ENCODE measurements at regions not wholly inside any gene's neighbourhood (a gene's known extent, or its start where the extent isn't known, plus 50 kb on each side); places are given as distances from the start of the nearest gene placed in this dataset.

GRCh38 chr14:44756554-44756953 is 205.2 kb downstream of the KLHL28 start:
- no peak overlapping the region for H2BK5ac ChIP-seq (ENCODE audit: low read length)
- H4K8ac ChIP-seq (ENCODE audit: low read depth, low read length): no peak overlapping the region
- no peaks in the 10 kb centered on the region for H3K9me3 ChIP-seq (replicated peaks in 1 of 2; ENCODE audit: control insufficient read depth in 2 of 2, insufficient read depth in 1 of 2, low read depth in 1 of 2, low read length in 2 of 2)
- H2AFZ ChIP-seq (ENCODE audit: low read length): no peak overlapping the region
- no peak overlapping the region for H2BK12ac ChIP-seq (ENCODE audit: low read length)
- no peak overlapping the region for H3K14ac ChIP-seq (ENCODE audit: low read length)
- no peak overlapping the region for H2AK5ac ChIP-seq (ENCODE audit: low read depth, low read length)
- H3K79me1 ChIP-seq (ENCODE audit: low read depth, low read length): no peaks in the 10 kb centered on the region
- H3K27ac ChIP-seq (replicated peaks; ENCODE audit: low read length): no peak overlapping the region
- H2BK120ac ChIP-seq (ENCODE audit: low read depth, low read length): no peak overlapping the region
- no peak overlapping the region for H3K9ac ChIP-seq (ENCODE audit: low read depth, low read length, poor library complexity)
- H3K27me3 ChIP-seq (ENCODE audit: control insufficient read depth in 3 of 3, insufficient read depth in 3 of 3, low read depth in 1 of 3, low read length in 3 of 3): no peaks in the 10 kb centered on the region
- no peak overlapping the region for H3K23ac ChIP-seq (ENCODE audit: low read depth, low read length, poor library complexity)
- no peak for DNase-seq (ENCODE audit: low spot score)
- no peak overlapping the region for H2BK15ac ChIP-seq (ENCODE audit: low read length)
- no peak overlapping the region for H3K4me3 ChIP-seq (ENCODE audit: low read length in 2 of 2)
- H4K91ac ChIP-seq (ENCODE audit: low read depth, low read length, poor library complexity): no peak overlapping the region
- WGBS, 2 donors (ENCODE audit: extremely low coverage in 2 of 2, insufficient read length in 2 of 2, insufficient replicate concordance in 1 of 2): no CpG with 5 or more reads among the region's 3 CpGs
- no peak overlapping the region for H3K4ac ChIP-seq (ENCODE audit: low read length)
- no peaks in the 10 kb centered on the region for H3K36me3 ChIP-seq (replicated peaks in 1 of 2; ENCODE audit: control insufficient read depth in 2 of 2, insufficient read depth in 2 of 2, low read length in 2 of 2)
- H3K18ac ChIP-seq (ENCODE audit: low read length): no peak overlapping the region
- no peak overlapping the region for H3K4me2 ChIP-seq (ENCODE audit: insufficient read depth, low read length, poor library complexity, severe bottlenecking)
- H3K4me1 ChIP-seq (ENCODE audit: control insufficient read depth in 2 of 2, insufficient read depth in 1 of 2, low read depth in 1 of 2, low read length in 2 of 2): no peaks in the 10 kb centered on the region

GRCh38 chr14:44745371-44745770 is 216.4 kb downstream of the KLHL28 start:
- WGBS, 2 donors (ENCODE audit: extremely low coverage in 2 of 2, insufficient read length in 2 of 2, insufficient replicate concordance in 1 of 2): no CpG with 5 or more reads among the region's 1 CpG
- Histone ChIP-seq H2AFZ (ENCODE audit: low read length) (no peak overlapping the region), H2BK5ac (ENCODE audit: low read length) (no peak overlapping the region), H3K4me2 (ENCODE audit: insufficient read depth, low read length, poor library complexity, severe bottlenecking) (no peak overlapping the region), H3K9ac (ENCODE audit: low read depth, low read length, poor library complexity) (no peak overlapping the region), H3K27ac (replicated peaks; ENCODE audit: low read length) (no peak overlapping the region), H3K18ac (ENCODE audit: low read length) (no peak overlapping the region), H3K9me3 (replicated peaks in 1 of 2; ENCODE audit: control insufficient read depth in 2 of 2, insufficient read depth in 1 of 2, low read depth in 1 of 2, low read length in 2 of 2) (no peaks in the 10 kb centered on the region), H3K4me1 (ENCODE audit: control insufficient read depth in 2 of 2, insufficient read depth in 1 of 2, low read depth in 1 of 2, low read length in 2 of 2) (no peaks in the 10 kb centered on the region), H2BK120ac (ENCODE audit: low read depth, low read length) (no peak overlapping the region), H4K91ac (ENCODE audit: low read depth, low read length, poor library complexity) (no peak overlapping the region), H3K27me3 (ENCODE audit: control insufficient read depth in 3 of 3, insufficient read depth in 3 of 3, low read depth in 1 of 3, low read length in 3 of 3) (no peaks in the 10 kb centered on the region), H4K8ac (ENCODE audit: low read depth, low read length) (no peak overlapping the region), H2BK15ac (ENCODE audit: low read length) (no peak overlapping the region), H3K23ac (ENCODE audit: low read depth, low read length, poor library complexity) (no peak overlapping the region), H3K4ac (ENCODE audit: low read length) (no peak overlapping the region), H3K79me1 (ENCODE audit: low read depth, low read length) (no peaks in the 10 kb centered on the region), H3K4me3 (ENCODE audit: low read length in 2 of 2) (no peak overlapping the region), H2BK12ac (ENCODE audit: low read length) (no peak overlapping the region), H3K36me3 (replicated peaks in 1 of 2; ENCODE audit: control insufficient read depth in 2 of 2, insufficient read depth in 2 of 2, low read length in 2 of 2) (no peaks in the 10 kb centered on the region), H2AK5ac (ENCODE audit: low read depth, low read length) (no peak overlapping the region), H3K14ac (ENCODE audit: low read length) (no peak overlapping the region)
- no peak for DNase-seq (ENCODE audit: low spot score)

- no peak overlapping the region for H3K9ac ChIP-seq (ENCODE audit: low read depth, low read length, poor library complexity)
- no peaks in the 10 kb centered on the region for H3K27me3 ChIP-seq (ENCODE audit: control insufficient read depth in 3 of 3, insufficient read depth in 3 of 3, low read depth in 1 of 3, low read length in 3 of 3)
- H3K79me1 ChIP-seq (ENCODE audit: low read depth, low read length): no peaks in the 10 kb centered on the region
- H2BK15ac ChIP-seq (ENCODE audit: low read length): no peak overlapping the region
- no peaks in the 10 kb centered on the region for H3K4me1 ChIP-seq (ENCODE audit: control insufficient read depth in 2 of 2, insufficient read depth in 1 of 2, low read depth in 1 of 2, low read length in 2 of 2)
- peak overlapping the region; percentile 21 for H3K14ac ChIP-seq (ENCODE audit: low read length)
- no peaks in the 10 kb centered on the region for H3K9me3 ChIP-seq (replicated peaks in 1 of 2; ENCODE audit: control insufficient read depth in 2 of 2, insufficient read depth in 1 of 2, low read depth in 1 of 2, low read length in 2 of 2)
- no peak overlapping the region for H3K4ac ChIP-seq (ENCODE audit: low read length)
- H4K8ac ChIP-seq (ENCODE audit: low read depth, low read length): no peak overlapping the region
- no peak overlapping the region for H3K4me2 ChIP-seq (ENCODE audit: insufficient read depth, low read length, poor library complexity, severe bottlenecking)
- no peak overlapping the region for H2AFZ ChIP-seq (ENCODE audit: low read length)
- H2BK5ac ChIP-seq (ENCODE audit: low read length): no peak overlapping the region
- no peak overlapping the region for H3K18ac ChIP-seq (ENCODE audit: low read length)
- no peak overlapping the region for H2BK120ac ChIP-seq (ENCODE audit: low read depth, low read length)
- H2AK5ac ChIP-seq (ENCODE audit: low read depth, low read length): no peak overlapping the region
- no CpG with 5 or more reads among the region's 6 CpGs for WGBS, 2 donors (ENCODE audit: extremely low coverage in 2 of 2, insufficient read length in 2 of 2, insufficient replicate concordance in 1 of 2)
- H3K23ac ChIP-seq (ENCODE audit: low read depth, low read length, poor library complexity): no peak overlapping the region
- no peak for DNase-seq (ENCODE audit: low spot score)
- no peaks in the 10 kb centered on the region for H3K36me3 ChIP-seq (replicated peaks in 1 of 2; ENCODE audit: control insufficient read depth in 2 of 2, insufficient read depth in 2 of 2, low read length in 2 of 2)
- no peak overlapping the region for H3K27ac ChIP-seq (replicated peaks; ENCODE audit: low read length)
- H2BK12ac ChIP-seq (ENCODE audit: low read length): no peak overlapping the region
- H4K91ac ChIP-seq (ENCODE audit: low read depth, low read length, poor library complexity): no peak overlapping the region
- H3K4me3 ChIP-seq (ENCODE audit: low read length in 2 of 2): no peak overlapping the region
These were observed 219.5 kb downstream of the KLHL28 start for GRCh38 chr14:44742202-44742601.

- no peak overlapping the region for H3K4ac ChIP-seq (ENCODE audit: low read length)
- no peak overlapping the region for H3K4me3 ChIP-seq (ENCODE audit: low read length in 2 of 2)
- H4K8ac ChIP-seq (ENCODE audit: low read depth, low read length): no peak overlapping the region
- no peaks in the 10 kb centered on the region for H3K27me3 ChIP-seq (ENCODE audit: control insufficient read depth in 3 of 3, insufficient read depth in 3 of 3, low read depth in 1 of 3, low read length in 3 of 3)
- no peak overlapping the region for H2AFZ ChIP-seq (ENCODE audit: low read length)
- H2BK120ac ChIP-seq (ENCODE audit: low read depth, low read length): no peak overlapping the region
- H2BK12ac ChIP-seq (ENCODE audit: low read length): no peak overlapping the region
- H3K14ac ChIP-seq (ENCODE audit: low read length): no peak overlapping the region
- H2AK5ac ChIP-seq (ENCODE audit: low read depth, low read length): no peak overlapping the region
- H3K9me3 ChIP-seq (replicated peaks in 1 of 2; ENCODE audit: control insufficient read depth in 2 of 2, insufficient read depth in 1 of 2, low read depth in 1 of 2, low read length in 2 of 2): no peaks in the 10 kb centered on the region
- H3K79me1 ChIP-seq (ENCODE audit: low read depth, low read length): no peaks in the 10 kb centered on the region
- no peak for DNase-seq (ENCODE audit: low spot score)
- no peak overlapping the region for H2BK15ac ChIP-seq (ENCODE audit: low read length)
- no peak overlapping the region for H3K4me2 ChIP-seq (ENCODE audit: insufficient read depth, low read length, poor library complexity, severe bottlenecking)
- H3K9ac ChIP-seq (ENCODE audit: low read depth, low read length, poor library complexity): no peak overlapping the region
- H3K36me3 ChIP-seq (replicated peaks in 1 of 2; ENCODE audit: control insufficient read depth in 2 of 2, insufficient read depth in 2 of 2, low read length in 2 of 2): no peaks in the 10 kb centered on the region
- H3K4me1 ChIP-seq (ENCODE audit: control insufficient read depth in 2 of 2, insufficient read depth in 1 of 2, low read depth in 1 of 2, low read length in 2 of 2): no peaks in the 10 kb centered on the region
- H4K91ac ChIP-seq (ENCODE audit: low read depth, low read length, poor library complexity): no peak overlapping the region
- H2BK5ac ChIP-seq (ENCODE audit: low read length): no peak overlapping the region
- H3K23ac ChIP-seq (ENCODE audit: low read depth, low read length, poor library complexity): no peak overlapping the region
- no peak overlapping the region for H3K27ac ChIP-seq (replicated peaks; ENCODE audit: low read length)
- no peak overlapping the region for H3K18ac ChIP-seq (ENCODE audit: low read length)
These were observed 220.3 kb downstream of the KLHL28 start for GRCh38 chr14:44741431-44741830.
